HEK293T (cell line): ENCODE measurements at regions not wholly inside any gene's neighbourhood (a gene's known extent, or its start where the extent isn't known, plus 50 kb on each side); places are given as distances from the start of the nearest gene placed in this dataset.

Source experiments
- CTCF ChIA-PET: fragments of 350-600 bp; formaldehyde crosslinking; extraction: SDS; loops from one replicate; lab custom pipeline; 2021; ENCODE audit warnings: antibody characterized with exemption, inconsistent platforms; lab: Yijun Ruan, JAX
- POLR2A ChIA-PET: fragments of 350-600 bp; formaldehyde crosslinking; extraction: SDS; loops from one replicate; lab custom pipeline; 2020; ENCODE audit warnings: antibody characterized with exemption, inconsistent platforms; lab: Yijun Ruan, JAX
- DNase-seq: peaks from one replicate; pipeline ENCODE4 v3.0.0; 2012; ENCODE audit warnings: mixed read lengths; ENCODE audit errors: extremely low spot score
- ARNT ChIP-seq: fragments of 450-650 bp; IDR thresholded peaks from 2 replicates; pipeline ENCODE4 v1.6.1; 2017; ENCODE audit warnings: mild to moderate bottlenecking
- BHLHE40 ChIP-seq: fragments of 450-650 bp; IDR thresholded peaks from 2 replicates; pipeline ENCODE4 v1.6.1; 2016; ENCODE audit warnings: mild to moderate bottlenecking, moderate library complexity, borderline replicate concordance
- CTBP1 ChIP-seq: fragments of 450-650 bp; IDR thresholded peaks from 2 replicates; pipeline ENCODE4 v1.6.1; 2016; ENCODE audit warnings: borderline replicate concordance
- ELF4 ChIP-seq: fragments of 450-650 bp; IDR thresholded peaks from 2 replicates; pipeline ENCODE4 v1.6.1; 2017; ENCODE audit warnings: antibody characterized with exemption
- FOXA1 ChIP-seq: fragments of 450-650 bp; IDR thresholded peaks from 2 replicates; pipeline ENCODE4 v1.6.1; 2016; ENCODE audit warnings: mild to moderate bottlenecking
- FOXK2 ChIP-seq: fragments of 450-650 bp; IDR thresholded peaks from 2 replicates; pipeline ENCODE4 v1.6.1; 2016; ENCODE audit warnings: mild to moderate bottlenecking
- FOXM1 ChIP-seq: fragments of 450-650 bp; IDR thresholded peaks from 2 replicates; pipeline ENCODE4 v1.6.1; 2017; ENCODE audit warnings: mild to moderate bottlenecking, borderline replicate concordance
- HDGF ChIP-seq: fragments of 450-650 bp; IDR thresholded peaks from 2 replicates; pipeline ENCODE4 v1.6.1; 2017; ENCODE audit warnings: antibody characterized with exemption, borderline replicate concordance
- L3MBTL2 ChIP-seq: fragments of 450-650 bp; conservative IDR thresholded peaks from 2 replicates; pipeline ENCODE4 v1.6.1; 2016; ENCODE audit warnings: mild to moderate bottlenecking
- LEF1 ChIP-seq: fragments of 450-650 bp; IDR thresholded peaks from 2 replicates; pipeline ENCODE4 v1.6.1; 2017; ENCODE audit warnings: mild to moderate bottlenecking, borderline replicate concordance
- NFRKB ChIP-seq: fragments of 450-650 bp; IDR thresholded peaks from 2 replicates; pipeline ENCODE4 v1.6.1; 2016; ENCODE audit warnings: mild to moderate bottlenecking, moderate library complexity
- SP1 ChIP-seq: fragments of 450-650 bp; IDR thresholded peaks from 2 replicates; pipeline ENCODE4 v1.6.1; 2017
- SUZ12 ChIP-seq: fragments of 450-650 bp; IDR thresholded peaks from 2 replicates; pipeline ENCODE4 v1.6.1; 2016; ENCODE audit warnings: mild to moderate bottlenecking
- TARDBP ChIP-seq: fragments of 450-650 bp; IDR thresholded peaks from 2 replicates; pipeline ENCODE4 v1.6.1; 2016
- ZNF384 ChIP-seq: fragments of 450-650 bp; IDR thresholded peaks from 2 replicates; pipeline ENCODE4 v1.6.1; 2016
- TF ChIP-seq, protein P1 (sequence below): fragments of 450-650 bp; IDR thresholded peaks from 2 replicates; pipeline ENCODE4 v1.6.1; 2016

DNA sequence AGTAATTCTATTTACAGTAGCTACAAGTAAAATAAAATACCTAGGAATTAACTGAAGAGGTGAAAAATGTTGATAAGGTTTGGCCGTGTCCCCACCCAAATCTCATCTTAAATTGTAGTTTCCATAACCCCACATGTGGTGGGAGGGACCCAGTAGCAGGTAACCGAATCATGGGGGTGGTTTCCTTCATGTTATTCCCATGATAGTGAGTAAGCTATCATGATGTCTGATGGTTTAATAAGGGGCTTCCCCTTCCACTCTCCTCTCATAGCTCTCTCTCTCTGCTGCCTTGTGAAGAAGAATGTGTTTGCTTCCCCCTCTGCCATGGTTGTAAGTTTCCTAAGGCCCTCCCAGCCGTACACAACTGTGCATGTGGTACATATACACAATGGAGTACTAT, 1170.7 kb downstream of the BCL11B start:
- no peak for DNase-seq
- CTCF ChIA-PET: no interaction called here
- POLR2A ChIA-PET: no interaction called here
- no peak for TF ChIP-seq SUZ12
- TF ChIP-seq NFRKB: no peak

DNA sequence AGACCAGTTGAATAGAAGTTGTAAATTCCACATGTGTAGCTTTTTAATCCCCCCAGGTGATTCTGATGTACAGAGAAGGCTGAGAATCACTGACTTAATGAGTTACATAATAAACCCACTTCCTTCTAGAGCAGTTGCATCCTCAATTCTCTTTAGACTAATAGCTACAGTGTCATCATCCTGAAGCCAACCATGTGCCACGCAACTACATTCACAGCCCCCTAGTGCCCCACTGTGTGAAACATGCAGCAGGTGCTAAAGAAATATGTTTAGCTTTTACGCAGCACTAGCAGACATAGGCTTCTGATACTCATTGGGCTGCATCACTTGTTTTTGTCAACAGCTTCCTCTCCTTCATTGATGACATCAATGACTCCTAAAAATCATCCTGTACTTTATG, 1168.3 kb downstream of the BCL11B start:
- TF ChIP-seq BHLHE40 (no peak), SUZ12 (no peak), FOXM1 (no peak)
- ChIA-PET POLR2A (no interaction called here), CTCF (no interaction called here)
- DNase-seq: no peak

DNA sequence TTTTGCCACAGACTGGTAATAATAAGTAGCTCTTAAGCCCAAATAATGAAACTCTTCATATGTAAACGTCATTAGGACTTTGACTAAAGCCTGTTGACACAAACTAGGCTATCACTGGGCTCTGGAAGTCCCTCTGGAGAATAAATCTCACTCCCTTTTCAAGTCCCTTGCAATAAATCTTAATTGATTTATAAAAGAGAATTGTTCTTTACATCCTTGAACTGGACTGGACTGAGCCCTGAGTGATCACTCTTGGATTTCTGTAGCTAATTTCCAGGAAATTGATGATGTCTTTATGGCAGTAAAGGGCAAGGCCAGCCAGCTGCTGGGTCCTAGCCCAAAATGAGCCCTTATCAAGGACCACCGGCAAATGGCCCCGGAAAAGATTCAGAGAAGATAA, 1162.7 kb downstream of the BCL11B start:
- POLR2A ChIA-PET: no interaction called here
- TF ChIP-seq ZNF384: no peak
- DNase-seq: no peak
- CTCF ChIA-PET: no interaction called here

DNA sequence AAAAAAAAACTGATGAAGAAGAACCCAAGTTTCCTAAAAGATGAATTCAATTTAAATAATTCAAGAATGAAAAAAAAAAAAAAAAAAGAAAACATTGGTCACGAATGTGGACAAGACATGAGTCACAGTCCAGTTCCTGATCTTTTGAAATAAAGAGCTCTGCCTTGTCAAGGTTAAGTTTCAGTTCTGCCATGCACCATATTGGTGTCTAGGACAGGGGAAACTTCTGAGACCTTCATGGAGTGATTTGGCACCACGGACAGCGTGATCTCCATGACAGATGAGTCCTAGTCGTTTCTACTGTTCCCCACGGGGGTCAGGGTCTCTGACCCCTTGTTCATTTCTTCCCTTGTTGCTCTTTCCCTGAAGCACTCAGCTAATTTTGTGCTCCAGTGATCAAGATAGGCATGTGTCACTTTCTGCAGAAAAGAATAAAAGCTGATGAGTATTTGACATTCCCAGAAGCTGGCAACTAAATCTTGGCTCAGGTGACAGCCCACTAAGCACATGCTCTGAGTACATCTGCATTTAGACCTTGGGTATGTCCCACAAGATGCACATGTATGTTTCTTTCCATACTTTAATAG, 1159.7 kb downstream of the BCL11B start:
- ChIA-PET POLR2A (interaction anchor here (0.6 kb wide), 1 partner anchor 94 kb away, joined by 3 read pairs; no protein-coding TSS in a partner anchor), CTCF (no interaction called here)
- no peak for DNase-seq
- TF ChIP-seq SUZ12 (no peak), LEF1 (no peak), FOXK2 (no peak), NFRKB (no peak), BHLHE40 (no peak), L3MBTL2 (no peak), HDGF (no peak), ELF4 (no peak), ZNF384 (no peak), FOXA1 (no peak), FOXM1 (no peak), CTBP1 (no peak)
- TF ChIP-seq, protein P1, sequence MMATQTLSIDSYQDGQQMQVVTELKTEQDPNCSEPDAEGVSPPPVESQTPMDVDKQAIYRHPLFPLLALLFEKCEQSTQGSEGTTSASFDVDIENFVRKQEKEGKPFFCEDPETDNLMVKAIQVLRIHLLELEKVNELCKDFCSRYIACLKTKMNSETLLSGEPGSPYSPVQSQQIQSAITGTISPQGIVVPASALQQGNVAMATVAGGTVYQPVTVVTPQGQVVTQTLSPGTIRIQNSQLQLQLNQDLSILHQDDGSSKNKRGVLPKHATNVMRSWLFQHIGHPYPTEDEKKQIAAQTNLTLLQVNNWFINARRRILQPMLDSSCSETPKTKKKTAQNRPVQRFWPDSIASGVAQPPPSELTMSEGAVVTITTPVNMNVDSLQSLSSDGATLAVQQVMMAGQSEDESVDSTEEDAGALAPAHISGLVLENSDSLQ: no peak

DNA sequence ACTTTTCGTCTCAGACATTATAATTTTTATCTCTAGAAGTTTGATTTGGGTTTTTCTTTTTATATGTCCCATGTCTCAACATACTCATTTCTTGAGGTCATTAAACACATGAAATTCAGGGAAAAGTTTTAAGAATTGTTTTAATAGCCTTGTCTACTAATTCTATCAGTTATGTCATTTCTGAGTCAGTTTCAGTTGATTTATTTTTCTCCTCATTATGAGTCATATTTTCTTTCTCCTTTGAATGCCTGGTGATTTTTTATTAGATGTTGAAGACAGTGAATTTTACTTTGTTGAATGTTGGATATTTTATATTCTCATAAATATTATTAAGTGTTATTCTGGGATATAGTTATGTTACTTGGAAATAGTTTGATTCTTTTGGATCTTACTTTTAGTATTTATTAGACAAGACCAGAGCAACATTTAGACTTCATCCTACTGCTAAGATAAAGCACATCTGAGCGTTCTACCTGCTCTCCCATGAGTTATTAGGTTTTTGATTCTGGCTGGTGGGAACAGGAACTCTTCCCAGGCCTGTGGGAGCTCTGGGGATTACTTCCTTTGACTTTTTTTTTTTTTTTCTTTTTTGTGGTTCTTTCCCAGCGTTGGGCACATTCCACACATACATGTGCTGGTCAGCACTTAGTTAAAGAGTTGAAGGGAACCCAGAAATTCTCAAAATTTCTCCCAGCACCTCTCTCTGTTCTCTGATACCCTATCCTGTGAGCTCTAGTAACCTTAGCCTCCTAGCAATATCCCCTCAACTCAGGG, 1157.7 kb downstream of the BCL11B start:
- no peak for TF ChIP-seq ARNT
- no peak for TF ChIP-seq ZNF384
- no peak for TF ChIP-seq ELF4
- TF ChIP-seq TARDBP: no peak
- no peak for DNase-seq
- CTCF ChIA-PET: no interaction called here
- POLR2A ChIA-PET: no interaction called here

DNA sequence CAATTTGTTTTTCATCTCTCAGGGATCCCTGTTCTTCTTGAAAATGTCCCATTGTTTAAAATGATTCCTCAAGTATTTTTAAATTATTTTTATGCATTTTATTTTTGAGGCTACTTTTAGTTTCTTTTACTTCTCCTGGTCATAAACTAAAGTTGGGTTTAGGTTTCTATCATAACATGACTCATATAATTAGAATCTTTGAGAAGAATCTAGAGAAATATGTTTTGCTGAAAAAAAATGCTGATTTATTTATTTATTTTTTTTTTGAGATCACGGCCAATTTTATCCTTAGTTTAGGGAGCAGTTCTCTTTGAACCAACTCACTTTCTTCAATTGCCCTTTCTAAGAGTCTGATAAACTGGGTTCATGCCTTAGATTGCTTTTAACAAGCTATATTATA, 1157.1 kb downstream of the BCL11B start:
- DNase-seq: no peak
- ChIA-PET POLR2A (no interaction called here), CTCF (no interaction called here)
- TF ChIP-seq FOXK2 (no peak), FOXA1 (no peak), ZNF384 (no peak), FOXM1 (no peak), BHLHE40 (no peak), L3MBTL2 (no peak), SUZ12 (no peak), LEF1 (no peak), TARDBP (no peak), ARNT (no peak), CTBP1 (no peak), HDGF (no peak), SP1 (no peak), ELF4 (no peak)
- TF ChIP-seq, protein P1: no peak

DNA sequence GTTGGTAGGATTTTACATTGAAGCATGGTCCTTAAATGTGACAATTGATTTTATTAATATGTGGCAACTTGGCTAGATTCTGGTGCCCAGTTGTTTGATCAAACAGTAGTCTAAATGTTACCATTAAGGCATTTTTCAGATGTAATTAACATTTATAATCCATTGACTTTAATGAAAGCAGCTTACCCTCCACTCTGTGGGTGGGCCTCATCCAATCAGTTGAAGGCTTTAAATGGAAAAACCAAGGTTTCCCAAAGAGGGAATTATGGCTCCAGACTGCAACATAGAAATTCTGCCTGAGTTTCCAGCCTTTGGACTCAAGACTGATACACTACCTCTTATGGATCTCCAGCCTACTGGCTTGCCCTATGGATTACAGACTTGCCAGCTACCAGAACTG, 1153.2 kb downstream of the BCL11B start:
- no peak for TF ChIP-seq FOXA1
- no peak for TF ChIP-seq LEF1
- no peak for TF ChIP-seq SP1
- no peak for TF ChIP-seq FOXK2
- TF ChIP-seq, protein P1: no peak
- TF ChIP-seq NFRKB: no peak
- TF ChIP-seq L3MBTL2: no peak
- no peak for TF ChIP-seq ELF4
- no peak for TF ChIP-seq HDGF
- no peak for TF ChIP-seq CTBP1
- TF ChIP-seq ZNF384: no peak
- TF ChIP-seq BHLHE40: no peak
- no peak for TF ChIP-seq FOXM1
- no peak for TF ChIP-seq SUZ12
- TF ChIP-seq ARNT: no peak
- no peak for TF ChIP-seq TARDBP
- DNase-seq: no peak
- ChIA-PET CTCF (no interaction called here), POLR2A (no interaction called here)
